ENCODE measurements at regions not wholly inside any gene's neighbourhood (a gene's known extent, or its start where the extent isn't known, plus 50 kb on each side); places are given as distances from the start of the nearest gene placed in this dataset.

DNA sequence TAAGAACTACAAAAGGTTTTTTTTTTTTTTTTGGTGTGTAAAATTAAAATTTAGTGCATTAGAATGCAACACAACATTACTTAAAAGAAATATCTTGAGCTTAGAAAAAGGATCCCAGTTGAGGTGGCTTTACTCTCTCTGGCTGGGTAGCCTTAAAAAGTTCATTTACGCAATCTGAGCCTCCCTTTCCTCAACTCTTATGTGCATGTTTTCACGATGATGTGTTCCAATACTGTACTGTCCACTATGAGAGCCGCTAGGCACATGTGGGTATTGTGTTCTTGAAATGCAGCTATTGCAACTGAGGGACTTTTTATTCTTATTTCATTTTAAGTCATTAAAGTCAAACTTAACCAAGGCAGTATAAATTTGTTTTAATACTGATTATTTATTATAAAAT, 460.9 kb upstream of the SYT1 start (continued):
- TF ChIP-seq, protein P1, sequence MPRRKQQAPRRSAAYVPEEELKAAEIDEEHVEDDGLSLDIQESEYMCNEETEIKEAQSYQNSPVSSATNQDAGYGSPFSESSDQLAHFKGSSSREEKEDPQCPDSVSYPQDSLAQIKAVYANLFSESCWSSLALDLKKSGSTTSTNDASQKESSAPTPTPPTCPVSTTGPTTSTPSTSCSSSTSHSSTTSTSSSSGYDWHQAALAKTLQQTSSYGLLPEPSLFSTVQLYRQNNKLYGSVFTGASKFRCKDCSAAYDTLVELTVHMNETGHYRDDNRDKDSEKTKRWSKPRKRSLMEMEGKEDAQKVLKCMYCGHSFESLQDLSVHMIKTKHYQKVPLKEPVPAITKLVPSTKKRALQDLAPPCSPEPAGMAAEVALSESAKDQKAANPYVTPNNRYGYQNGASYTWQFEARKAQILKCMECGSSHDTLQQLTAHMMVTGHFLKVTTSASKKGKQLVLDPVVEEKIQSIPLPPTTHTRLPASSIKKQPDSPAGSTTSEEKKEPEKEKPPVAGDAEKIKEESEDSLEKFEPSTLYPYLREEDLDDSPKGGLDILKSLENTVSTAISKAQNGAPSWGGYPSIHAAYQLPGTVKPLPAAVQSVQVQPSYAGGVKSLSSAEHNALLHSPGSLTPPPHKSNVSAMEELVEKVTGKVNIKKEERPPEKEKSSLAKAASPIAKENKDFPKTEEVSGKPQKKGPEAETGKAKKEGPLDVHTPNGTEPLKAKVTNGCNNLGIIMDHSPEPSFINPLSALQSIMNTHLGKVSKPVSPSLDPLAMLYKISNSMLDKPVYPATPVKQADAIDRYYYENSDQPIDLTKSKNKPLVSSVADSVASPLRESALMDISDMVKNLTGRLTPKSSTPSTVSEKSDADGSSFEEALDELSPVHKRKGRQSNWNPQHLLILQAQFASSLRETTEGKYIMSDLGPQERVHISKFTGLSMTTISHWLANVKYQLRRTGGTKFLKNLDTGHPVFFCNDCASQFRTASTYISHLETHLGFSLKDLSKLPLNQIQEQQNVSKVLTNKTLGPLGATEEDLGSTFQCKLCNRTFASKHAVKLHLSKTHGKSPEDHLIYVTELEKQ (tag by site-specific recombination; IDR thresholded peaks at IDR 0.05; ENCODE audit: borderline replicate concordance), result no peak
- no peak for TF ChIP-seq KLF1 (tag by site-specific recombination; IDR thresholded peaks at IDR 0.05)
- TF ChIP-seq, protein P2, sequence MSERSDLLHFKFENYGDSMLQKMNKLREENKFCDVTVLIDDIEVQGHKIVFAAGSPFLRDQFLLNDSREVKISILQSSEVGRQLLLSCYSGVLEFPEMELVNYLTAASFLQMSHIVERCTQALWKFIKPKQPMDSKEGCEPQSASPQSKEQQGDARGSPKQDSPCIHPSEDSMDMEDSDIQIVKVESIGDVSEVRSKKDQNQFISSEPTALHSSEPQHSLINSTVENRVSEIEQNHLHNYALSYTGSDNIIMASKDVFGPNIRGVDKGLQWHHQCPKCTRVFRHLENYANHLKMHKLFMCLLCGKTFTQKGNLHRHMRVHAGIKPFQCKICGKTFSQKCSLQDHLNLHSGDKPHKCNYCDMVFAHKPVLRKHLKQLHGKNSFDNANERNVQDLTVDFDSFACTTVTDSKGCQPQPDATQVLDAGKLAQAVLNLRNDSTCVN (tag by site-specific recombination; optimal IDR thresholded peaks at IDR 0.05), result no peak
- TF ChIP-seq, protein P3, sequence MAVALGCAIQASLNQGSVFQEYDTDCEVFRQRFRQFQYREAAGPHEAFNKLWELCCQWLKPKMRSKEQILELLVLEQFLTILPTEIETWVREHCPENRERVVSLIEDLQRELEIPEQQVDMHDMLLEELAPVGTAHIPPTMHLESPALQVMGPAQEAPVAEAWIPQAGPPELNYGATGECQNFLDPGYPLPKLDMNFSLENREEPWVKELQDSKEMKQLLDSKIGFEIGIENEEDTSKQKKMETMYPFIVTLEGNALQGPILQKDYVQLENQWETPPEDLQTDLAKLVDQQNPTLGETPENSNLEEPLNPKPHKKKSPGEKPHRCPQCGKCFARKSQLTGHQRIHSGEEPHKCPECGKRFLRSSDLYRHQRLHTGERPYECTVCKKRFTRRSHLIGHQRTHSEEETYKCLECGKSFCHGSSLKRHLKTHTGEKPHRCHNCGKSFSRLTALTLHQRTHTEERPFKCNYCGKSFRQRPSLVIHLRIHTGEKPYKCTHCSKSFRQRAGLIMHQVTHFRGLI (tag by site-specific recombination; IDR thresholded peaks at IDR 0.05), result no peak

DNA sequence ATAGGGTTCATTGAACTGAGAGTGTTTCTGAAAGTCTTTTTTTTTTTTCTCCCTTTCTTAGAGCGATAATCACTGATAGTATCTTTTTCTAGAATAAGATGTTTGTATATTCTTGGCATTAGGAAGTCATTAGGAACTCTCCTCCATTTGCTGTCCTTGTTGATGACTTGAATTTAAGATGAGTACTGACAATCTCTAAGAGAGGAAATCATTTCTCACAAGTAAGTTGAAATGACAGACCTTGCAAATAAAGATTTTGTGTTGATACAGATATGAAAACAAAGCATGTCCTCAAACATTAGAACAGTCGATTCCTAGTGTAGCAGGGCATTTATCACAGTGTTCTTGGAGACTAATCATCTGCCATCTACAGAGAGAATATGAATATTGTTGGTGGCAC, 458.4 kb upstream of the SYT1 start:
- Histone ChIP-seq H3K27ac (ENCODE audit: extremely low read depth, low read depth, low read length) (no peak overlapping the region), H3K4me3 (ENCODE audit: low read depth, low read length) (no peak overlapping the region), H3K4me1 (ENCODE audit: control insufficient read depth, insufficient read depth, low read length) (no peaks in the 10 kb centered on the region), H3K9me3 (ENCODE audit: control insufficient read depth, insufficient read depth, low read depth, low read length) (no peaks in the 10 kb centered on the region), H3K36me3 (ENCODE audit: control insufficient read depth in 2 of 2, insufficient read depth in 1 of 2, low read length in 2 of 2) (no peaks in the 10 kb centered on the region)
- CTCF ChIA-PET, result interaction anchor here (0.7 kb wide), 1 partner anchor 824 kb away, joined by 3 read pairs; no protein-coding TSS in a partner anchor
- POLR2A ChIA-PET, result no interaction called here
- TF ChIP-seq, protein P4, sequence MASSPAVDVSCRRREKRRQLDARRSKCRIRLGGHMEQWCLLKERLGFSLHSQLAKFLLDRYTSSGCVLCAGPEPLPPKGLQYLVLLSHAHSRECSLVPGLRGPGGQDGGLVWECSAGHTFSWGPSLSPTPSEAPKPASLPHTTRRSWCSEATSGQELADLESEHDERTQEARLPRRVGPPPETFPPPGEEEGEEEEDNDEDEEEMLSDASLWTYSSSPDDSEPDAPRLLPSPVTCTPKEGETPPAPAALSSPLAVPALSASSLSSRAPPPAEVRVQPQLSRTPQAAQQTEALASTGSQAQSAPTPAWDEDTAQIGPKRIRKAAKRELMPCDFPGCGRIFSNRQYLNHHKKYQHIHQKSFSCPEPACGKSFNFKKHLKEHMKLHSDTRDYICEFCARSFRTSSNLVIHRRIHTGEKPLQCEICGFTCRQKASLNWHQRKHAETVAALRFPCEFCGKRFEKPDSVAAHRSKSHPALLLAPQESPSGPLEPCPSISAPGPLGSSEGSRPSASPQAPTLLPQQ (tag by site-specific recombination; IDR thresholded peaks at IDR 0.05), result no peak
- TF ChIP-seq ZFP3 (tag by site-specific recombination; IDR thresholded peaks at IDR 0.05; ENCODE audit: low read depth) (no peak), ZNF174 (tag by site-specific recombination; IDR thresholded peaks at IDR 0.05) (no peak), ZNF221 (tag by site-specific recombination; IDR thresholded peaks at IDR 0.05; ENCODE audit: borderline replicate concordance) (no peak), ZNF777 (tag by site-specific recombination; IDR thresholded peaks at IDR 0.05; ENCODE audit: borderline replicate concordance) (no peak), ZNF223 (tag by site-specific recombination; IDR thresholded peaks at IDR 0.05) (no peak), ZNF658 (tag by site-specific recombination; IDR thresholded peaks at IDR 0.05) (no peak), GLI2 (tag by site-specific recombination; IDR thresholded peaks at IDR 0.05; ENCODE audit: borderline replicate concordance, low read depth) (no peak), SCRT1 (tag by site-specific recombination; IDR thresholded peaks at IDR 0.05; ENCODE audit: borderline replicate concordance) (no peak)
- TF ChIP-seq, protein P5, sequence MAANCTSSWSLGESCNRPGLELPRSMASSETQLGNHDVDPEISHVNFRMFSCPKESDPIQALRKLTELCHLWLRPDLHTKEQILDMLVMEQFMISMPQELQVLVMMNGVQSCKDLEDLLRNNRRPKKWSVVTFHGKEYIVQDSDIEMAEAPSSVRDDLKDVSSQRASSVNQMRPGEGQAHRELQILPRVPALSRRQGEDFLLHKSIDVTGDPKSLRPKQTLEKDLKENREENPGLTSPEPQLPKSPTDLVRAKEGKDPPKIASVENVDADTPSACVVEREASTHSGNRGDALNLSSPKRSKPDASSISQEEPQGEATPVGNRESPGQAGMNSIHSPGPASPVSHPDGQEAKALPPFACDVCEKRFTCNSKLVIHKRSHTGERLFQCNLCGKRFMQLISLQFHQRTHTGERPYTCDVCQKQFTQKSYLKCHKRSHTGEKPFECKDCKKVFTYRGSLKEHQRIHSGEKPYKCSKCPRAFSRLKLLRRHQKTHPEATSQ (tag by site-specific recombination; IDR thresholded peaks at IDR 0.05), result no peak
- TF ChIP-seq, protein P6, sequence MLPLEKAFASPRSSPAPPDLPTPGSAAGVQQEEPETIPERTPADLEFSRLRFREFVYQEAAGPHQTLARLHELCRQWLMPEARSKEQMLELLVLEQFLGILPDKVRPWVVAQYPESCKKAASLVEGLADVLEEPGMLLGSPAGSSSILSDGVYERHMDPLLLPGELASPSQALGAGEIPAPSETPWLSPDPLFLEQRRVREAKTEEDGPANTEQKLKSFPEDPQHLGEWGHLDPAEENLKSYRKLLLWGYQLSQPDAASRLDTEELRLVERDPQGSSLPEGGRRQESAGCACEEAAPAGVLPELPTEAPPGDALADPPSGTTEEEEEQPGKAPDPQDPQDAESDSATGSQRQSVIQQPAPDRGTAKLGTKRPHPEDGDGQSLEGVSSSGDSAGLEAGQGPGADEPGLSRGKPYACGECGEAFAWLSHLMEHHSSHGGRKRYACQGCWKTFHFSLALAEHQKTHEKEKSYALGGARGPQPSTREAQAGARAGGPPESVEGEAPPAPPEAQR (tag by site-specific recombination; IDR thresholded peaks at IDR 0.05), result no peak

All from HEK293 (cell line).